ENCODE measurements at regions not wholly inside any gene's neighbourhood (a gene's known extent, or its start where the extent isn't known, plus 50 kb on each side); places are given as distances from the start of the nearest gene placed in this dataset.

- H3K36me3 Mint-ChIP-seq (ENCODE audit: low read depth), result peaks cover 16% of the 10 kb centered on the region
- DNase-seq, result peak; percentile 73
- H3K9me3 Mint-ChIP-seq, result peaks cover 8% of the 10 kb centered on the region
- POLR2A ChIA-PET, result interaction anchor here (2.1 kb wide), 1 partner anchor 69 kb away, joined by 5 read pairs; no protein-coding TSS in a partner anchor
- peak overlapping the region; percentile 39 for H3K4me3 Mint-ChIP-seq
- H3K4me1 Mint-ChIP-seq, result peaks cover 59% of the 10 kb centered on the region
- peak overlapping the region; percentile 95 for H3K27ac Mint-ChIP-seq
- CTCF ChIA-PET, result interaction anchor here (0.7 kb wide), 1 partner anchor 10 kb away, joined by 3 read pairs; no protein-coding TSS in a partner anchor
- no peaks in the 10 kb centered on the region for H3K27me3 Mint-ChIP-seq
These were observed 66.1 kb upstream of the SMOX start for GRCh38 chr20:4082406-4083097.

GRCh38 chr20:4081421-4081820 is 66.1 kb upstream of the RNF24 start:
- peak overlapping the region; percentile 95 for H3K27ac Mint-ChIP-seq
- peaks cover 64% of the 10 kb centered on the region for H3K4me1 Mint-ChIP-seq
- POLR2A ChIA-PET, result no interaction called here
- CTCF ChIA-PET, result no interaction called here
- H3K27me3 Mint-ChIP-seq, result peaks cover 6% of the 10 kb centered on the region
- H3K36me3 Mint-ChIP-seq (ENCODE audit: low read depth), result peaks cover 16% of the 10 kb centered on the region
- H3K9me3 Mint-ChIP-seq, result peaks cover 8% of the 10 kb centered on the region
- peak overlapping the region; percentile 12 for H3K4me3 Mint-ChIP-seq
- DNase-seq, result no peak

GRCh38 chr20:4076671-4077070 is 61.3 kb upstream of the RNF24 start:
- no peak overlapping the region for H3K27ac Mint-ChIP-seq
- POLR2A ChIA-PET, result no interaction called here
- no peak overlapping the region for H3K4me3 Mint-ChIP-seq
- H3K9me3 Mint-ChIP-seq, result peaks cover 2% of the 10 kb centered on the region
- H3K27me3 Mint-ChIP-seq, result peaks cover 17% of the 10 kb centered on the region
- peaks cover 9% of the 10 kb centered on the region for H3K36me3 Mint-ChIP-seq (ENCODE audit: low read depth)
- H3K4me1 Mint-ChIP-seq, result peaks cover 48% of the 10 kb centered on the region
- DNase-seq, result no peak
- CTCF ChIA-PET, result interaction anchor here (0.8 kb wide), 1 partner anchor 9 kb away, joined by 3 read pairs; no protein-coding TSS in a partner anchor

- Mint-ChIP-seq H3K27me3 (peaks cover 17% of the 10 kb centered on the region), H3K4me3 (no peak overlapping the region)
These were observed 60.7 kb upstream of the RNF24 start for GRCh38 chr20:4076033-4076432.

GRCh38 chr20:4074877-4075455 is 59.6 kb upstream of the RNF24 start:
- Mint-ChIP-seq H3K4me1 (peaks cover 44% of the 10 kb centered on the region), H3K9me3 (no peaks in the 10 kb centered on the region), H3K36me3 (ENCODE audit: low read depth) (peaks cover 6% of the 10 kb centered on the region), H3K4me3 (no peak overlapping the region), H3K27me3 (peaks cover 17% of the 10 kb centered on the region), H3K27ac (no peak overlapping the region)
- DNase-seq, result no peak
- POLR2A ChIA-PET, result no interaction called here
- CTCF ChIA-PET, result interaction anchor here (1.0 kb wide), 1 partner anchor 10 kb away, joined by 4 read pairs; no protein-coding TSS in a partner anchor

More at GRCh38 chr20:4076033-4076432, 60.7 kb upstream of the RNF24 start:
- ChIA-PET POLR2A (no interaction called here), CTCF (interaction anchor here (0.8 kb wide), 1 partner anchor 9 kb away, joined by 3 read pairs; no protein-coding TSS in a partner anchor)
- peaks cover 44% of the 10 kb centered on the region for H3K4me1 Mint-ChIP-seq
- no peak overlapping the region for H3K27ac Mint-ChIP-seq
- peaks cover 6% of the 10 kb centered on the region for H3K36me3 Mint-ChIP-seq (ENCODE audit: low read depth)
- no peaks in the 10 kb centered on the region for H3K9me3 Mint-ChIP-seq
- no peak for DNase-seq

GRCh38 chr20:4073852-4074741 is 58.7 kb upstream of the RNF24 start:
- no peak for DNase-seq
- H3K4me1 Mint-ChIP-seq, result peaks cover 38% of the 10 kb centered on the region
- ChIA-PET CTCF (interaction anchor here (0.9 to 1.5 kb wide), 2 partner anchors 11 to 254 kb away, joined by 4 read pairs; partner anchors contain the start of gene AP5S1), POLR2A (no interaction called here)
- no peak overlapping the region for H3K4me3 Mint-ChIP-seq
- H3K9me3 Mint-ChIP-seq, result no peaks in the 10 kb centered on the region
- H3K27me3 Mint-ChIP-seq, result peaks cover 17% of the 10 kb centered on the region
- H3K36me3 Mint-ChIP-seq (ENCODE audit: low read depth), result peaks cover 6% of the 10 kb centered on the region
- H3K27ac Mint-ChIP-seq, result no peak overlapping the region

- H3K4me1 Mint-ChIP-seq, result peaks cover 26% of the 10 kb centered on the region
- POLR2A ChIA-PET, result no interaction called here
- CTCF ChIA-PET, result interaction anchor here (0.6 to 1.6 kb wide), 8 partner anchors 8 to 216 kb away, joined by 3 to 7 read pairs (median 4); no protein-coding TSS in a partner anchor
- peaks cover 10% of the 10 kb centered on the region for H3K27me3 Mint-ChIP-seq
- no peaks in the 10 kb centered on the region for H3K9me3 Mint-ChIP-seq
- DNase-seq, result no peak
- peak overlapping the region; percentile 47 for H3K27ac Mint-ChIP-seq
- no peaks in the 10 kb centered on the region for H3K36me3 Mint-ChIP-seq (ENCODE audit: low read depth)
- no peak overlapping the region for H3K4me3 Mint-ChIP-seq
These were observed 55.9 kb upstream of the RNF24 start for GRCh38 chr20:4071178-4071693.

GRCh38 chr20:4070323-4071177 is 55.2 kb upstream of the RNF24 start:
- Mint-ChIP-seq H3K36me3 (ENCODE audit: low read depth) (no peaks in the 10 kb centered on the region), H3K4me1 (peaks cover 28% of the 10 kb centered on the region), H3K4me3 (no peak overlapping the region), H3K27me3 (peaks cover 9% of the 10 kb centered on the region), H3K27ac (no peak overlapping the region), H3K9me3 (no peaks in the 10 kb centered on the region)
- ChIA-PET POLR2A (no interaction called here), CTCF (interaction anchor here (0.6 to 1.6 kb wide), 8 partner anchors 8 to 215 kb away, joined by 3 to 5 read pairs (median 4); no protein-coding TSS in a partner anchor)
- no peak for DNase-seq

GRCh38 chr20:4069751-4070150 is 54.4 kb upstream of the RNF24 start:
- peaks cover 6% of the 10 kb centered on the region for H3K27me3 Mint-ChIP-seq
- no peak overlapping the region for H3K4me3 Mint-ChIP-seq
- no peak for DNase-seq
- H3K27ac Mint-ChIP-seq, result no peak overlapping the region
- peaks cover 29% of the 10 kb centered on the region for H3K4me1 Mint-ChIP-seq
- H3K36me3 Mint-ChIP-seq (ENCODE audit: low read depth), result no peaks in the 10 kb centered on the region
- no peaks in the 10 kb centered on the region for H3K9me3 Mint-ChIP-seq
- POLR2A ChIA-PET, result no interaction called here
- CTCF ChIA-PET, result interaction anchor here (1.0 to 2.6 kb wide), 5 partner anchors 13 to 215 kb away, joined by 4 to 8 read pairs (median 5); no protein-coding TSS in a partner anchor

GRCh38 chr20:4068708-4069107 is 53.4 kb upstream of the RNF24 start:
- POLR2A ChIA-PET, result no interaction called here
- H3K9me3 Mint-ChIP-seq, result no peaks in the 10 kb centered on the region
- no peak overlapping the region for H3K4me3 Mint-ChIP-seq
- H3K27ac Mint-ChIP-seq, result no peak overlapping the region
- no peaks in the 10 kb centered on the region for H3K36me3 Mint-ChIP-seq (ENCODE audit: low read depth)
- CTCF ChIA-PET, result interaction anchor here (0.8 to 2.6 kb wide), 7 partner anchors 11 to 283 kb away, joined by 3 to 8 read pairs (median 5); partner anchors contain the start of gene CENPB
- peaks cover 25% of the 10 kb centered on the region for H3K4me1 Mint-ChIP-seq
- no peaks in the 10 kb centered on the region for H3K27me3 Mint-ChIP-seq
- DNase-seq, result no peak

- CTCF ChIA-PET, result interaction anchor here (0.6 to 2.6 kb wide), 6 partner anchors 11 to 282 kb away, joined by 3 to 8 read pairs (median 4); partner anchors contain the start of gene CENPB
- Mint-ChIP-seq H3K27ac (no peak overlapping the region), H3K36me3 (ENCODE audit: low read depth) (no peaks in the 10 kb centered on the region), H3K4me1 (peaks cover 33% of the 10 kb centered on the region), H3K27me3 (no peaks in the 10 kb centered on the region), H3K4me3 (no peak overlapping the region), H3K9me3 (no peaks in the 10 kb centered on the region)
- POLR2A ChIA-PET, result no interaction called here
- DNase-seq, result no peak
These were observed 52.4 kb upstream of the RNF24 start for GRCh38 chr20:4067600-4068261.
